Retinal pigment epithelial cell (primary cell): ENCODE measurements at regions not wholly inside any gene's neighbourhood (a gene's known extent, or its start where the extent isn't known, plus 50 kb on each side); places are given as distances from the start of the nearest gene placed in this dataset.

Source experiments
- DNase-seq: peaks from one replicate; pipeline ENCODE4 v3.0.0-alpha.2; 2010; ENCODE audit warnings: low read depth
- H3K4me3 ChIP-seq: 2 replicates; pipeline ENCODE4 v1.5.1; 2011; ENCODE audit warnings: mild to moderate bottlenecking, low read length, control low read depth, moderate library complexity
- TF ChIP-seq, protein P1 (sequence below): conservative IDR thresholded peaks from 2 replicates; pipeline ENCODE4 v1.5.1; 2011; ENCODE audit warnings: low read depth, low read length, control low read depth, inconsistent platforms

DNA sequence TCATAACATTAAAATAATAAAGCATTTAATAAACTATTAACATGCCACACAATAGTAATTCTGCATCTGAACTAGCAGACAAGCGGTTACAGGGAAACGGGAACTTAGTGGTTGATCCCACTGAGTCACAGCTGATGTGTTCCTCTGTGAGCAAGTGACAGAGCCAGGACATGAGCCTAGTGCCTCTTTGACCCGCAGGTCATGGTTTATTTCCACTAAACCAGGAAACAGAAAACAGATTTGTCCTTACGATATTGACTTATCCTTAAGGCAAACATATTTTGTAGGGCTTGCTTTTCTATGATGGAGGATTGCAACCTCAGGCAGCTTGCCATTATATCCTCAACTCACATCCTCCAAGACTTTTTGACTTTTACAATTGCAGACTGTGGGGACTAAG is 987.3 kb downstream of the CCSER2 start:
- DNase-seq: no peak
- no peak overlapping the region for H3K4me3 ChIP-seq
- TF ChIP-seq, protein P1, sequence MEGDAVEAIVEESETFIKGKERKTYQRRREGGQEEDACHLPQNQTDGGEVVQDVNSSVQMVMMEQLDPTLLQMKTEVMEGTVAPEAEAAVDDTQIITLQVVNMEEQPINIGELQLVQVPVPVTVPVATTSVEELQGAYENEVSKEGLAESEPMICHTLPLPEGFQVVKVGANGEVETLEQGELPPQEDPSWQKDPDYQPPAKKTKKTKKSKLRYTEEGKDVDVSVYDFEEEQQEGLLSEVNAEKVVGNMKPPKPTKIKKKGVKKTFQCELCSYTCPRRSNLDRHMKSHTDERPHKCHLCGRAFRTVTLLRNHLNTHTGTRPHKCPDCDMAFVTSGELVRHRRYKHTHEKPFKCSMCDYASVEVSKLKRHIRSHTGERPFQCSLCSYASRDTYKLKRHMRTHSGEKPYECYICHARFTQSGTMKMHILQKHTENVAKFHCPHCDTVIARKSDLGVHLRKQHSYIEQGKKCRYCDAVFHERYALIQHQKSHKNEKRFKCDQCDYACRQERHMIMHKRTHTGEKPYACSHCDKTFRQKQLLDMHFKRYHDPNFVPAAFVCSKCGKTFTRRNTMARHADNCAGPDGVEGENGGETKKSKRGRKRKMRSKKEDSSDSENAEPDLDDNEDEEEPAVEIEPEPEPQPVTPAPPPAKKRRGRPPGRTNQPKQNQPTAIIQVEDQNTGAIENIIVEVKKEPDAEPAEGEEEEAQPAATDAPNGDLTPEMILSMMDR: no peak

DNA sequence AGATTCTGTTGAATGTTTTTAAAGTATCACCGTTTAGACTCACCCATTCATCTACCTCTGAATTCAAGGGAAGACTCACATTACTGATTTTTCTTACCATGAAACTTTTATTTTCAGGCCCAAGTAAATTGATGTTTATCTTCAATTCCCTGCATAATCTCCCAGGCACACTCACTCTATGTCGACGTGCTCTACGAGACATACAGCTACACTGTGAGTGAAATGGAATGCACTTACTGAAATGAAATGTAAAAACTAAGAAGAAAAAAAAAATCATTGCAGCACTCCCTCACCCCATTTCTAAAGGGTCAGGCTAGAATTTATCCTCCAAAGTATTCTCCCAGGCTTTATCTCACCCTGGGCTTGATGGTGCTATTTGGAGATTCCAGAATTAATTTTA is 987.9 kb downstream of the CCSER2 start:
- TF ChIP-seq, protein P1: no peak
- DNase-seq: no peak
- H3K4me3 ChIP-seq: no peak overlapping the region

DNA sequence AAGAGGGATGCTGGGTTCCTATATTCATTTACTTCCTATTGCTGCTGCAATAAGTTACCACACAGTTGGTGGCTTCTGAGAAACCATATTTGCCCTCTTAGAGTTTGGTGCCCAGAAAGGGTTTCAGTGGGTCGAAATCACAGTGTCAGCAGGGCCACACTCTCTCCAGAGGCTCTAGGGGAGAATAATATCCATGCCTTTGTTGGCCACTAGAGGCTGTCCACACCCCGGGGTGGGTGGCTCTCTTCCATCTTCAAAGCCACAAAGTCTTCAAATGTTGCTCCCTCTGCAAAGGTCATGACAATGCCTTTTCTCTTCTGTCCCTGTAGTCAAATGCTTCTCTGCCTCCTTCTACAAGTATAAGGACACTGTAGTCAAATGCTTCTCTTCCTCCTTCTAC is 989.4 kb downstream of the CCSER2 start:
- TF ChIP-seq, protein P1: no peak
- H3K4me3 ChIP-seq: no peak overlapping the region
- no peak for DNase-seq

DNA sequence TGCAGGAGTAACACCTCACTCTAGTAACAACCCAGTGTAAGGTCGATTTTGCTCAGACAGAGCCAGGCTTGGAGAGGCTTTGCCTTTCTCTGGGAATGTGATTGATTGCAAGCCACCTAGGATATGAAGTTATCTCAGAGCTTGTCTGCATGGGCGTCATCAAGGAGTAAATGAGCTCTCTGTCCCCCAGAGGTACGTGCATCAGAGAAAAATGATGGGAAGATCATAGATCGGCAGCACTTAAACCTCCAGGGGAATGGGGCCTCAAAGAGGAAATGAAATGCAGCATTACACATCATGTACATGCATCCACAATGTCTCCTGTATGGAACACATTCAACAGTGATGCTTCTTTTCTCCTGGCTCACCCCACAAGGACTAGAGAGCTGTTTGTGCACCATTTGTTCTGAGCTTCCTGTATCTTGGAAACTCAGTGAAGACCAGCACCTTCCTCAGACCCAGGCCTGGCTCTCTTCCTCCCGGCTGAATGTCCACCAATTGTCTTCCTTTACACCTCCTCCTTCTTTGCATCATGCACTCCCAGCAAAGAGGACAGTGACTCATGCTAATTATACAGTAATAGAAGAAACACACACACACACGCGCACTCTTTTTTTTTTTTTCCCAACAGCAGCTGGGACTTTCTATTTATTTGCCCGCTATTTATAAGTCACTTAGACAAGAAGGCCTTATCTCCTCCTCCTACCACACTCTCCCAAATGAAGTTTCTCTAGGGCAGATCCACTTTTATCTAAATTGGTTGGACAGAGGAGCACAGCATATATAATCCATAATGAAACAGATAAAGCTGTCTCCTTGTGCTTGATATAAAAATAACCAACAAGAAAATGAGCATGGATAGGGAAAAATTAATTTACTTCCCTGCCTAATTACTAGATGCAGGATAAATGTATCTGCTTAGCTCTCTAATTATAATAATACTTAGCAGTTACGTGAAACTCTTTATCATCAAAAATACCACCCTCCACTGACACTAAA is 990.7 kb downstream of the CCSER2 start:
- TF ChIP-seq, protein P1: no peak
- no peak overlapping the region for H3K4me3 ChIP-seq
- DNase-seq: no peak

DNA sequence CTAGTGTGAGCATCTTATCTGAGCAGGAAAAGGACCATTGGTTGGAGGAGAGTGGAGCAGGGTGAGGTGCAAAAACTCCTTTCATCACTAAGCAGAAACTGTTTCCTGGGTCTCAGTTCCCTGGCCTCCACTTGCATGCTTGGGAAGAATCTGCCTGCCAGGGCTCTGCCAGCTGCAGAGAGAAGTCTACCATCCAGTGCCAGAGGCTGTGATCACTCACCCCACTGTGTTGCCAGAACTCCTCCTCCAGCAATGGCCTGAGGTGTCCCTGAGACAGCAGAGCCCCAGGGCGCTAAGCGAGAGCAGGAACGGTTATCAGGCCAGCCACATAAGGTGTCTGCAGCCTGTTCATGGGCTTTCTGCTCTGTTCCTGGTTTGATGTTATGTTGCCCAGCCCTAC is 991.4 kb downstream of the CCSER2 start:
- TF ChIP-seq, protein P1: no peak
- DNase-seq: no peak
- no peak overlapping the region for H3K4me3 ChIP-seq

DNA sequence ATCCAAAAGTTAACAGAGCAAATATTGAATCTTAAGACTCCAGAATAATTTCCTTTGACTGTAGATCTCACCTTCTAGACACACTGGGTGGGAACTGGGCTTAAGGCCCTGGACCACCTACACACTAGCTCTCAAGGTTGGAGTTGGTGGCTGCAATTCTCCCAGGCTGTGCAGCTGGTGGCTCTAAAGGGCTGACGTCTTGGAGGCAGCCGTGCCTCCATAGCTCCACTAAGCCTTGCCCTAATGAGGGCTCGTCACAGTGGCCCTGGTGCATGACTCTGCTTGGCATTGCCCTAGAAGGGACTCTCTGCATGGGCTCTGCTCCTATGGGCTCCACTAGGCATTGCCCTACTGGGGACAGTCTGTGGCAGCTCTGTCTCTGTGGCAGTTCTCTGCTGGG is 1005.2 kb downstream of the CCSER2 start:
- no peak overlapping the region for H3K4me3 ChIP-seq
- DNase-seq: no peak
- TF ChIP-seq, protein P1: no peak

DNA sequence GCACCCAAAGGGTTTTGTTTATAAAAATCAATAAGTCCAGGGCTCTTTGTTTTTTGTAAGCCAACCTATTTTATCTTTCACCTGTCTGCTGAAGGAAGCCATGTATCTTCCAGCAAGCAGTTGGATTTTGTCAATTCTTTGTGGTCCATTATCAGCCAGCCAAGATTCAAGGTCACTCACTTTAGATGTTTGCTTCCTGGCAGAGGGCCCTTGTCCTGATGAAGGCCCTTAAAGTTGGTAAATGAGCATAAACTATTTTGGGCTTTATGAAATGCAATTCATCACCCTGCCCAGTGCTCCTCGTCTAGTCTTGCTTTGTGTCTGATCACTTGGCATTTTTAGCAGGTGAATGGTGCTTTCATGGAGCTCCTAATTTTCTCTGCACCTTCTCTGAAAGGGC is 1004.2 kb downstream of the GRID1 start:
- no peak overlapping the region for H3K4me3 ChIP-seq
- no peak for DNase-seq
- TF ChIP-seq, protein P1: no peak
